ENCODE measurements at regions not wholly inside any gene's neighbourhood (a gene's known extent, or its start where the extent isn't known, plus 50 kb on each side); places are given as distances from the start of the nearest gene placed in this dataset.

- no peaks in the 10 kb centered on the region for H3K9me3 Mint-ChIP-seq
- no peaks in the 10 kb centered on the region for H4K20me1 ChIP-seq (ENCODE audit: low read depth)
- H3K36me3 ChIP-seq = no peaks in the 10 kb centered on the region
- DNase-seq (ENCODE audit: low spot score) = no peak
- H3K4me2 ChIP-seq = no peak overlapping the region
- no peak overlapping the region for H3K9ac ChIP-seq
- peaks cover 3% of the 10 kb centered on the region for H3K4me1 Mint-ChIP-seq
- H3K27ac ChIP-seq = no peak overlapping the region
- no peaks in the 10 kb centered on the region for H3K4me1 ChIP-seq
- no peaks in the 10 kb centered on the region for H3F3A ChIP-seq (ENCODE audit: low read depth)
- H3K27me3 Mint-ChIP-seq (ENCODE audit: insufficient read depth, low read depth) = peaks cover 3% of the 10 kb centered on the region
- H3K9me3 ChIP-seq (ENCODE audit: low read depth) = no peaks in the 10 kb centered on the region
- H3K79me2 ChIP-seq (ENCODE audit: low read depth) = no peaks in the 10 kb centered on the region
- no peaks in the 10 kb centered on the region for H3K36me3 Mint-ChIP-seq
- H2AFZ ChIP-seq (replicated peaks) = no peak overlapping the region
- H3K4me3 Mint-ChIP-seq = no peak overlapping the region
- H3K27ac Mint-ChIP-seq = no peak overlapping the region
- no peak overlapping the region for H3K4me3 ChIP-seq
- H3K27me3 ChIP-seq = no peaks in the 10 kb centered on the region
- TF ChIP-seq EZH2 (IDR thresholded peaks at IDR 0.05) (no peak), EZH2phosphoT487 (IDR thresholded peaks at IDR 0.05) (no peak)
Measured at GRCh38 chr4:14912426-14912825, 89.9 kb upstream of the CPEB2 start.

GRCh38 chr4:14915018-14915417, 87.3 kb upstream of the CPEB2 start:
- Histone ChIP-seq H3K9me3 (ENCODE audit: low read depth) (no peaks in the 10 kb centered on the region), H3K9ac (no peak overlapping the region), H3K4me3 (no peak overlapping the region), H4K20me1 (ENCODE audit: low read depth) (no peaks in the 10 kb centered on the region), H3F3A (ENCODE audit: low read depth) (no peaks in the 10 kb centered on the region), H3K4me1 (no peaks in the 10 kb centered on the region), H3K27me3 (no peaks in the 10 kb centered on the region), H3K36me3 (no peaks in the 10 kb centered on the region), H3K27ac (no peak overlapping the region), H3K79me2 (ENCODE audit: low read depth) (no peaks in the 10 kb centered on the region), H3K4me2 (no peak overlapping the region), H2AFZ (replicated peaks) (no peak overlapping the region)
- Mint-ChIP-seq H3K36me3 (no peaks in the 10 kb centered on the region), H3K4me3 (no peak overlapping the region), H3K27me3 (ENCODE audit: insufficient read depth, low read depth) (no peaks in the 10 kb centered on the region), H3K27ac (no peak overlapping the region), H3K4me1 (peaks cover 3% of the 10 kb centered on the region), H3K9me3 (no peaks in the 10 kb centered on the region)
- TF ChIP-seq EZH2 (IDR thresholded peaks at IDR 0.05) (no peak), EZH2phosphoT487 (IDR thresholded peaks at IDR 0.05) (no peak), CTCF (IDR thresholded peaks at IDR 0.05) (no peak)
- no peak for DNase-seq (ENCODE audit: low spot score)

GRCh38 chr4:14916554-14917297, 85.6 kb upstream of the CPEB2 start:
- no peak overlapping the region for H3K9ac ChIP-seq

More at GRCh38 chr4:14916554-14917297, 85.6 kb upstream of the CPEB2 start:
- Histone ChIP-seq H3K79me2 (ENCODE audit: low read depth) (no peaks in the 10 kb centered on the region), H3F3A (ENCODE audit: low read depth) (peaks cover 4% of the 10 kb centered on the region), H4K20me1 (ENCODE audit: low read depth) (no peaks in the 10 kb centered on the region), H3K27me3 (no peaks in the 10 kb centered on the region), H2AFZ (replicated peaks) (peak overlapping the region; percentile 0), H3K27ac (no peak overlapping the region), H3K9me3 (ENCODE audit: low read depth) (no peaks in the 10 kb centered on the region), H3K4me2 (no peak overlapping the region), H3K4me1 (no peaks in the 10 kb centered on the region), H3K36me3 (no peaks in the 10 kb centered on the region), H3K4me3 (no peak overlapping the region)
- no peaks in the 10 kb centered on the region for H3K27me3 Mint-ChIP-seq (ENCODE audit: insufficient read depth, low read depth)
- H3K36me3 Mint-ChIP-seq = no peaks in the 10 kb centered on the region
- no peaks in the 10 kb centered on the region for H3K9me3 Mint-ChIP-seq
- H3K4me3 Mint-ChIP-seq = no peak overlapping the region
- peaks cover 3% of the 10 kb centered on the region for H3K4me1 Mint-ChIP-seq
- no peak overlapping the region for H3K27ac Mint-ChIP-seq
- DNase-seq (ENCODE audit: low spot score) = no peak
- no peak for TF ChIP-seq EZH2 (IDR thresholded peaks at IDR 0.05)
- TF ChIP-seq EZH2phosphoT487 (IDR thresholded peaks at IDR 0.05) = no peak
- no peak for TF ChIP-seq CTCF (IDR thresholded peaks at IDR 0.05)
